Esophagus (tissue), 2 donors: ENCODE measurements at regions not wholly inside any gene's neighbourhood (a gene's known extent, or its start where the extent isn't known, plus 50 kb on each side); places are given as distances from the start of the nearest gene placed in this dataset.
"Not testable (repeated sequence)": the region's sequence is repeated elsewhere in the genome, so short reads cannot be mapped to it uniquely, and the experiment has no call there.

ENCODE experiments used
- H3K27ac ChIP-seq, 2 donors: one replicate each; pipeline ENCODE4 v1.5.1; 2013; ENCODE audit warnings: low read depth in 2 of 2, mild to moderate bottlenecking in 2 of 2, inconsistent platforms in 1 of 2, low read length in 1 of 2, moderate library complexity in 1 of 2
- H3K27me3 ChIP-seq, 2 donors: one replicate each; pipeline ENCODE4 v1.6.1; 2013; ENCODE audit warnings: low read length in 2 of 2, control low read depth in 1 of 2, mild to moderate bottlenecking in 1 of 2; ENCODE audit not compliant: insufficient read depth in 2 of 2, control insufficient read depth in 1 of 2
- H3K36me3 ChIP-seq, 2 donors: one replicate each; pipeline ENCODE4 v1.6.1; 2013; ENCODE audit warnings: low read length in 1 of 2; ENCODE audit not compliant: control insufficient read depth in 2 of 2, insufficient read depth in 2 of 2
- H3K4me1 ChIP-seq, 2 donors: one replicate each; pipeline ENCODE4 v1.6.1; 2013; ENCODE audit warnings: low read length in 1 of 2; ENCODE audit not compliant: control insufficient read depth in 2 of 2, insufficient read depth in 2 of 2
- H3K4me3 ChIP-seq, 2 donors: one replicate each; pipeline ENCODE4 v1.5.1; 2013; ENCODE audit warnings: low read length in 2 of 2, mild to moderate bottlenecking in 2 of 2, low read depth in 1 of 2, moderate library complexity in 1 of 2
- H3K9me3 ChIP-seq, 2 donors: one replicate each; pipeline ENCODE4 v1.6.1; 2013; ENCODE audit warnings: mild to moderate bottlenecking in 2 of 2, low read depth in 1 of 2, low read length in 1 of 2, moderate library complexity in 1 of 2; ENCODE audit not compliant: control insufficient read depth in 2 of 2, insufficient read depth in 1 of 2
- WGBS, 2 donors: extraction: QIAGEN DNeasy Blood & Tissue Kit; methylation state at CpG; one replicate each; pipeline ENCODE4 v1.1.7; 2013; 5-methylcytosine and 5-hydroxymethylcytosine counted together
- donor health status: healthy with polysubstance abuse.
- donor health status: Bipolar disorder and iron deficiency.

- no peaks in the 10 kb centered on the region for H3K27me3 ChIP-seq
- H3K27ac ChIP-seq = no peak overlapping the region
- H3K4me3 ChIP-seq = no peak overlapping the region
- WGBS, 2 donors = 78 to 79% methylated on average over 6 of the region's 6 CpGs
- H3K36me3 ChIP-seq = no peaks in the 10 kb centered on the region
- H3K4me1 ChIP-seq = no peaks in the 10 kb centered on the region
- H3K9me3 ChIP-seq = no peaks in the 10 kb centered on the region
Observed at GRCh38 chr16:73106329-73107034, 58.6 kb upstream of the ZFHX3 start.

- Histone ChIP-seq H3K9me3 (no peaks in the 10 kb centered on the region), H3K4me1 (no peaks in the 10 kb centered on the region), H3K27me3 (no peaks in the 10 kb centered on the region), H3K27ac (no peak overlapping the region), H3K4me3 (no peak overlapping the region), H3K36me3 (no peaks in the 10 kb centered on the region)
- 89 to 95% methylated on average over 5 of the region's 5 CpGs for WGBS, 2 donors
Observed at GRCh38 chr16:73101568-73101967, 53.6 kb upstream of the ZFHX3 start.

- not testable (repeated sequence) for H3K27ac ChIP-seq, H3K36me3 ChIP-seq, H3K4me1 ChIP-seq, H3K27me3 ChIP-seq, H3K9me3 ChIP-seq, H3K4me3 ChIP-seq
- WGBS, 2 donors = 83 to 92% methylated on average over 5 of the region's 5 CpGs
Observed at GRCh38 chr16:73099601-73100000, 51.7 kb upstream of the ZFHX3 start.
